Fibroblast of pulmonary artery (primary cell): ENCODE measurements at regions not wholly inside any gene's neighbourhood (a gene's known extent, or its start where the extent isn't known, plus 50 kb on each side); places are given as distances from the start of the nearest gene placed in this dataset.
A peak's percentile ranks its signal among the peaks of the same experiment; 100 is the strongest.

ENCODE experiments used
- DNase-seq: peaks from one replicate; pipeline ENCODE4 v3.0.0-alpha.2; 2010; ENCODE audit warnings: low read depth
- H3K4me3 ChIP-seq: replicated peaks from 2 replicates; pipeline ENCODE4 v1.5.1; 2011; ENCODE audit warnings: low read depth, mild to moderate bottlenecking, control low read depth, low read length, moderate library complexity
- TF ChIP-seq, protein P1 (sequence below): IDR thresholded peaks from 2 replicates; pipeline ENCODE4 v1.5.1; 2011; ENCODE audit warnings: mild to moderate bottlenecking, control low read depth, low read length, inconsistent platforms; ENCODE audit errors: missing control alignments

GRCh38 chr2:41580806-41581205, 467.0 kb upstream of the PKDCC start:
- TF ChIP-seq, protein P1, sequence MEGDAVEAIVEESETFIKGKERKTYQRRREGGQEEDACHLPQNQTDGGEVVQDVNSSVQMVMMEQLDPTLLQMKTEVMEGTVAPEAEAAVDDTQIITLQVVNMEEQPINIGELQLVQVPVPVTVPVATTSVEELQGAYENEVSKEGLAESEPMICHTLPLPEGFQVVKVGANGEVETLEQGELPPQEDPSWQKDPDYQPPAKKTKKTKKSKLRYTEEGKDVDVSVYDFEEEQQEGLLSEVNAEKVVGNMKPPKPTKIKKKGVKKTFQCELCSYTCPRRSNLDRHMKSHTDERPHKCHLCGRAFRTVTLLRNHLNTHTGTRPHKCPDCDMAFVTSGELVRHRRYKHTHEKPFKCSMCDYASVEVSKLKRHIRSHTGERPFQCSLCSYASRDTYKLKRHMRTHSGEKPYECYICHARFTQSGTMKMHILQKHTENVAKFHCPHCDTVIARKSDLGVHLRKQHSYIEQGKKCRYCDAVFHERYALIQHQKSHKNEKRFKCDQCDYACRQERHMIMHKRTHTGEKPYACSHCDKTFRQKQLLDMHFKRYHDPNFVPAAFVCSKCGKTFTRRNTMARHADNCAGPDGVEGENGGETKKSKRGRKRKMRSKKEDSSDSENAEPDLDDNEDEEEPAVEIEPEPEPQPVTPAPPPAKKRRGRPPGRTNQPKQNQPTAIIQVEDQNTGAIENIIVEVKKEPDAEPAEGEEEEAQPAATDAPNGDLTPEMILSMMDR = no peak
- DNase-seq = peak; percentile 16
- no peak overlapping the region for H3K4me3 ChIP-seq

DNA sequence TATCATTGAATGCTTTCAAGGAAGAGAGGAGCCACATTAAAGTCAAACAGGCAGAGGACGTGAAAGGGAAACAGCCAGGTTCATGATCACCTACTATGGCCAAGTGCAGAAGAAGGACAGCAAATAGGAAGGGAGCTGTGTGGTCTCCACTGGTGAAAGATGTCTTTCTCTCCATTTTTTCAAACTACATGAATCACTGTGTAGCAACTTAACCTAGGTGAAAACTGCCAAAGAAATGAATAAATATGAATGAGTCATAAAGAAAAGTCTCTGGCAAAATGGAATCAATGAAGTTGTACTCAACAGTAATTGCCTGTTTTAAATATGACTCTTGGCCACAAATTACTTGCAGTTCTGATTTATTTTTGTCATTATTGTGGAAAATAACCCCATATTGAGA, 452.6 kb upstream of the PKDCC start:
- DNase-seq = peak; percentile 46
- H3K4me3 ChIP-seq = no peak overlapping the region
- TF ChIP-seq, protein P1 = no peak

GRCh38 chr2:41597680-41598079, 450.1 kb upstream of the PKDCC start:
- H3K4me3 ChIP-seq = no peak overlapping the region
- no peak for DNase-seq
- TF ChIP-seq, protein P1 = no peak

DNA sequence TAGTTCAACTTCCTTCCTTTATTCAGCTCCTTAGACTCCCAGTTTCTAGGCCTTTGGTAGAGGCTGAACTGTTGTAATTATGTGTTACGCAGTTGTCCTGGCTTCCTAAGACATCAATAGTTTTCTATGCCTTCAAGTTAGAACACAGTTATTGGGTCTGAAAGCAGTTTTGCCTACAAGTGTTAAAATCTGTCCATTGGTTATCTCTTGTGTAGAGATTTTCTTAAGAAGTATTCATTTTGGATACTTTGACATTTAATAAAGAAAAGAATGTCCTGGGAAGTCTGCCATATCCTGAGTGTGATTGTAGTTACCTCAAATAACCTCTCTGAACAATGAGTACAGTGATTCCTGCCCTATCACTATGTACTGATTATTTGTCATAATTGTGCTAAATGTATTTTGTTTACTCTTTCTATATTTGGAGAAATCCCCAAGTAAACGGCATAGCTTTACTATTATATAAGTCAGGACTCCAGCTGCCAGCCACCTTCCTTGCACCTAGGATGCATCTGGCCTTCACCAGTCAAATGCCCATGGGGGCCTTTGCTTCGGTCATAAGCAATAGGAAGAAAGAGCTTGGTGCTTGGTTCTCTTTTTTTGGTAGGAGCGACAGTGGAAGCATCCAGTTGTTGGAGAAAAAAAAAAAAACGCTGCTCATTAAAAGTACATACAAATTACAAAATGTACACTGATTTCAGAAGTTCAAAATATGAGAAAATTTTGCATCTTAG, 449.5 kb upstream of the PKDCC start:
- DNase-seq = peak; percentile 85
- TF ChIP-seq, protein P1 = no peak
- H3K4me3 ChIP-seq = no peak overlapping the region

GRCh38 chr2:41600460-41600859, 447.4 kb upstream of the PKDCC start:
- TF ChIP-seq, protein P1 = no peak
- DNase-seq = peak; percentile 20
- no peak overlapping the region for H3K4me3 ChIP-seq

DNA sequence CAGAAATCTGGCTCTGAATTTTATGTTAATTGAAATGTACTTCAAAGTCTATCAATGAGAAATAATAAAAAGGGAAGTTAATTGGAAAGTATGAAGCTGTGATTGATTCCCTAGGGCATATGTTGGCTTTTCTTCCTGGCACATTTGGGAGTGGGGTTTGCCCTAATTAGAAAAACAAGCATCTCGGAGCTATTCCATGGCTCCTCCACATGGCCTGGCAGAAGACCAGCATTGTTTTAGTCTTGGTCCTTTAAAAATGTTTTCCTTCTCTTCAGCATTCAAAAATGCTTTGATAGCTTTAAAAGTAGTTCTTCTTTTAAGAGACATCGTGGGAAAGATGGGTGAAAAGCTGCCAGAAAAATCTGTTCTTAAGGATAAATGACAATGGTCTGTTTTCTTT, 445.5 kb upstream of the PKDCC start:
- H3K4me3 ChIP-seq = no peak overlapping the region
- peak; percentile 16 for DNase-seq
- TF ChIP-seq, protein P1 = no peak

DNA sequence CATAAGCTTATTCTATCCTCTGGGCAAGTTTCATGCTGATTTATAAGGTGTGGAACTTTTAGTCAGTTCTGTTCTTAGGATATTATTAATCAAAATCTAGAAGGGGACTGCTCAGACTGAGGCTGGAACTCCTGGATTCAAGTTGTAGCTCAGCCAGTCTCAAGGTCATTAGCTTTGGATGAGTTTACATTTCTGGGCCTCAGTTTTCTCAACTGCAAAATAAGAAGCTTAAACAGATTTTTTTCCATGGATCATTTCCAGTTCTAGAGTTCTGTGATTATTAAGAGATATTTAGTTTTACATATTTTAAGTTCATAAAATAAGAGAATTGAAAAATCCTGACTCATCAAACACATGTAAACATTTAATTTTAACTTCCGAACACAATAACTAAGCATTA, 442.5 kb upstream of the PKDCC start:
- H3K4me3 ChIP-seq = no peak overlapping the region
- TF ChIP-seq, protein P1 = no peak
- no peak for DNase-seq
